ENCODE measurements at regions not wholly inside any gene's neighbourhood (a gene's known extent, or its start where the extent isn't known, plus 50 kb on each side); places are given as distances from the start of the nearest gene placed in this dataset.

DNA sequence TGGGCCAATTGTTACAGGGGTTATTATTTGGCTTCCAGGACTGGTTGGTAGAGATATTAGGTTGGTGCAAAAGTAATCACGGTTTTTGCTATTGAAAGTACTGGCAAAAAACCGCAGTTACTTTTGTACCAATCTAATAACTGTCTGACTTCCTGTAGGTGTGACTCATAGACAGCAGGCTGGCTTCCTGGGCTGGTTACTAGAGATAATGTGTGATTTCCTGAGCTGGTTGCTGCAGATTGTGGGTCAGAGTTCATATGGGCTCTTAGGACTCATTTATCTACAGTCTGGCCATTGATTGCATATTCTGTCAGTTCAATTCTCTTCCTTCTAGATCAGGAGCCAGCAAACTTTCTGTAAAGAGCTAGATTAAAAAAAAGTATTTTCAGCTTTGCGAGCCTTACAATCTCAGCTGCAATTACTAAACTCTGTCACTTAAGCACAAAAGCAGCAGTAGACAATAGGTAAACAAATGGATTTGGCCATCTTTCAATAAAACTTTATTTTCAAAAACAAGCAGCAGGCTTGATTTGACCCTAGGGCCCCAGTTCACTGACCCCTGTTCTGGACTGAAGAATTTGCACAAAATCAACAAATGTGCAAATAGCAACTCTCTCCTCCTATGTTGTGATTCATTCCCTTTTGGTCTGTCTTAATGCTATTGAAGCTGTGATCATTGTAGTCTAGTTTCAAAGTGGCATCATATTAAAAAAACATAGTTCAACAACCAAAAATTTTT lies 50.8 kb upstream of the BOD1L1 start:
- TF ChIP-seq CTCF (IDR thresholded peaks at IDR 0.05; ENCODE audit: control extremely low read depth in 1 of 3, insufficient read depth in 1 of 3, low read depth in 1 of 3, low read length in 3 of 3) (no peak), JUND (IDR thresholded peaks at IDR 0.05; ENCODE audit: low read length) (no peak), USF2 (IDR thresholded peaks at IDR 0.05; ENCODE audit: low read length) (no peak), SP4 (IDR thresholded peaks at IDR 0.05; ENCODE audit: low read length) (no peak), EGR1 (IDR thresholded peaks at IDR 0.05; ENCODE audit: borderline replicate concordance, low read depth, low read length) (no peak), YY1 (IDR thresholded peaks at IDR 0.05; ENCODE audit: low read depth, low read length) (no peak), ATF3 (IDR thresholded peaks at IDR 0.05; ENCODE audit: insufficient read depth, low read depth, low read length) (no peak), NRF1 (IDR thresholded peaks at IDR 0.05; ENCODE audit: low read depth, low read length) (no peak), KDM4A (IDR thresholded peaks at IDR 0.05; ENCODE audit: low read depth, low read length, severe bottlenecking) (no peak)

All from H1 (cell line).